OCI-LY3 (cell line): ENCODE measurements at regions not wholly inside any gene's neighbourhood (a gene's known extent, or its start where the extent isn't known, plus 50 kb on each side); places are given as distances from the start of the nearest gene placed in this dataset.
"Not testable (repeated sequence)": the region's sequence is repeated elsewhere in the genome, so short reads cannot be mapped to it uniquely, and the experiment has no call there.

Source experiments
- H2AFZ ChIP-seq: fragments of 200-600, 300-600 bp; shearing (Covaris generic); 2 replicates; pipeline ENCODE4 v1.6.0; 2014; ENCODE audit warnings: antibody characterized with exemption, low read depth, low read length
- H3K27ac ChIP-seq: fragments of 200-600, 300-600 bp; sonication (generic); 2 replicates; pipeline ENCODE4 v1.5.1; 2014; ENCODE audit warnings: mild to moderate bottlenecking, low read length, moderate library complexity, mixed read lengths
- H3K27me3 ChIP-seq: fragments of 200-600, 300-600 bp; sonication (generic); 2 replicates; pipeline ENCODE4 v1.6.1; 2014; ENCODE audit warnings: low read depth, low read length, mixed read lengths
- H3K36me3 ChIP-seq: fragments of 200-600, 300-600 bp; sonication (generic); replicated peaks from 2 replicates; pipeline ENCODE3; 2014; ENCODE audit warnings: low read depth, low read length, mixed read lengths
- H3K4me1 ChIP-seq: fragments of 300-600, 200-600 bp; sonication (generic); 2 replicates; pipeline ENCODE4 v1.6.1; 2014; ENCODE audit warnings: low read length, mixed read lengths
- H3K4me2 ChIP-seq: fragments of 200-600, 300-600 bp; sonication (generic); 2 replicates; pipeline ENCODE4 v1.6.1; 2014; ENCODE audit warnings: low read length, mixed read lengths
- H3K4me3 ChIP-seq: fragments of 300-600, 200-600 bp; sonication (generic); 2 replicates; pipeline ENCODE4 v1.5.1; 2014; ENCODE audit warnings: antibody characterized with exemption, mild to moderate bottlenecking, low read length, moderate library complexity
- H3K79me2 ChIP-seq: fragments of 300-600, 200-600 bp; shearing (Covaris generic); 2 replicates; pipeline ENCODE4 v1.6.1; 2014; ENCODE audit warnings: mild to moderate bottlenecking, low read length, mixed read lengths
- H3K9ac ChIP-seq: fragments of 300-600, 200-600 bp; shearing (Covaris generic); 2 replicates; pipeline ENCODE4 v1.6.0; 2014; ENCODE audit warnings: mild to moderate bottlenecking, low read length, moderate library complexity
- H3K9me3 ChIP-seq: fragments of 200-600, 300-600 bp; shearing (Covaris generic); 2 replicates; pipeline ENCODE4 v1.6.1; 2014; ENCODE audit warnings: low read length, mixed read lengths; ENCODE audit not compliant: insufficient read depth
- H4K20me1 ChIP-seq: fragments of 200-600, 300-600 bp; sonication (generic); 2 replicates; pipeline ENCODE4 v1.6.1; 2016; ENCODE audit warnings: low read length, mixed read lengths; ENCODE audit not compliant: insufficient read depth
- EZH2phosphoT487 ChIP-seq: fragments of 200-600 bp; shearing (Covaris generic); IDR thresholded peaks from 2 replicates; pipeline ENCODE4 v1.6.1; 2018; ENCODE audit warnings: antibody characterized with exemption, mixed run types, low read depth
- TF ChIP-seq, protein P1 (sequence below): fragments of 200-600, 300-600 bp; sonication (generic); IDR thresholded peaks from 2 replicates; pipeline ENCODE4 v1.5.1; 2014; ENCODE audit warnings: antibody characterized with exemption, low read length, low read depth

DNA sequence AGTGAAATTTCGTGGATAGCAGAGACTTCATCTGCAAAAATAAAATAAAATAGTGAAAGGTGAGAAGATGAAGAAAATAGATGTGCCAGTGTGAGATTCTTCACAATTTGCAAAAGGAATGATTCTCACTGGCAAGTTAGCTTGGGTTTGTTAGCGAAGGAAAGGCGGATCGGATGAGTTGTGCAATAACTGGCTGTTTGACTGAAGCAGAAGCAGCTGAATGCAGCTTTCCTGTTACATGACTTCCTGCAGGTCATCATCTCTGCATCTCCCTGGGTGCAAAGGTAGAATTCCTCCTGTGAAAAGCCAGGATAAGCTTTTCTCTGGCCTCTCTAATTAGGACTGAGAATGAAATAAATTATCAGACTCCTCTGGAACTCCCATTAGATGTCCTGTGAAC lies 263.1 kb upstream of the CHRM3 start:
- no peak overlapping the region for H3K9ac ChIP-seq
- H3K4me1 ChIP-seq: no peaks in the 10 kb centered on the region
- H3K4me2 ChIP-seq: no peak overlapping the region
- no peak overlapping the region for H3K4me3 ChIP-seq
- no peaks in the 10 kb centered on the region for H3K79me2 ChIP-seq
- H3K27me3 ChIP-seq: no peaks in the 10 kb centered on the region
- no peaks in the 10 kb centered on the region for H3K9me3 ChIP-seq
- TF ChIP-seq EZH2phosphoT487: no peak
- TF ChIP-seq, protein P1, sequence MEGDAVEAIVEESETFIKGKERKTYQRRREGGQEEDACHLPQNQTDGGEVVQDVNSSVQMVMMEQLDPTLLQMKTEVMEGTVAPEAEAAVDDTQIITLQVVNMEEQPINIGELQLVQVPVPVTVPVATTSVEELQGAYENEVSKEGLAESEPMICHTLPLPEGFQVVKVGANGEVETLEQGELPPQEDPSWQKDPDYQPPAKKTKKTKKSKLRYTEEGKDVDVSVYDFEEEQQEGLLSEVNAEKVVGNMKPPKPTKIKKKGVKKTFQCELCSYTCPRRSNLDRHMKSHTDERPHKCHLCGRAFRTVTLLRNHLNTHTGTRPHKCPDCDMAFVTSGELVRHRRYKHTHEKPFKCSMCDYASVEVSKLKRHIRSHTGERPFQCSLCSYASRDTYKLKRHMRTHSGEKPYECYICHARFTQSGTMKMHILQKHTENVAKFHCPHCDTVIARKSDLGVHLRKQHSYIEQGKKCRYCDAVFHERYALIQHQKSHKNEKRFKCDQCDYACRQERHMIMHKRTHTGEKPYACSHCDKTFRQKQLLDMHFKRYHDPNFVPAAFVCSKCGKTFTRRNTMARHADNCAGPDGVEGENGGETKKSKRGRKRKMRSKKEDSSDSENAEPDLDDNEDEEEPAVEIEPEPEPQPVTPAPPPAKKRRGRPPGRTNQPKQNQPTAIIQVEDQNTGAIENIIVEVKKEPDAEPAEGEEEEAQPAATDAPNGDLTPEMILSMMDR: no peak
- no peak overlapping the region for H3K27ac ChIP-seq
- no peaks in the 10 kb centered on the region for H3K36me3 ChIP-seq
- no peak overlapping the region for H2AFZ ChIP-seq
- H4K20me1 ChIP-seq: no peaks in the 10 kb centered on the region

DNA sequence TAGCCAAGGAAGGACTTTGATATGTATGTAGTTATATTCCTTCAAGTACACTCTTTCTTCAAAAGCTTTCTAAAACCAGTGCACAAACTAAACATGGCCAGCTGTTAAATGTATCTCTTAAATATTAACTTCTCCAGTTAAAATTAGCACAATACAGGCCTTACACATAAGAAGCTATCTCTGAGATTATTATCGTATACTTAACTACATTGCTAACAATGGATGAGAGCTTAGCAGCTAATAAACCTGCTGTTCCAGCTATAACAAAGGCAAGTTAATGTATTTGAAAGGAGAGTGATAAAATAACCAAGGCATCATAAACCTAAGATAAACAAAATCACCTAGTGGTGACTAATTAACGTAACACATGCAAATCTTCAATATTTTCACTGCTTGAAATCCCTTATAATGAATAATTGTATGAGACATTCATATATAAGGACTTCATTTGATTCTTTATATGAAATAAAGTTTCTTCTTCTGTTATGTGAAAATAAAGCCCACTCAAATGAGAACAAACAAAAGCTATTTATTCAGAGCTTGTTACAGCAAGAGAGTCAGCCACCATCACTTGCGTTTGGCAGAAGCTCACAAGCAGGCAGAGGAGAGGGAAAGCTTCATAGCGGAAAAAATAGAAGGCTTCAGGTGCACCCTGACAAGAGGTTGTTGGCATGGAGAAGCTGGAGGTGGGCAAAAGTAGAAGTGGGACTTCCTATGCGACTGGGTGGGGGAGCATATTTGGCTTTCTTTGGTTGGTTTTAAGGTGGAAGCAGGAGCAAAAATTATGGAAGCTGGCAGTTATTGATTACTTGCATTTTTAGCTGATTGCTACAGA lies 274.1 kb upstream of the CHRM3 start:
- Histone ChIP-seq H3K4me3 (no peak overlapping the region), H3K9me3 (no peaks in the 10 kb centered on the region), H3K79me2 (no peaks in the 10 kb centered on the region), H3K27me3 (no peaks in the 10 kb centered on the region), H3K4me2 (no peak overlapping the region), H3K4me1 (peaks cover 12% of the 10 kb centered on the region), H3K36me3 (no peaks in the 10 kb centered on the region), H4K20me1 (no peaks in the 10 kb centered on the region), H3K9ac (no peak overlapping the region), H2AFZ (no peak overlapping the region), H3K27ac (no peak overlapping the region)
- TF ChIP-seq, protein P1: no peak
- no peak for TF ChIP-seq EZH2phosphoT487

DNA sequence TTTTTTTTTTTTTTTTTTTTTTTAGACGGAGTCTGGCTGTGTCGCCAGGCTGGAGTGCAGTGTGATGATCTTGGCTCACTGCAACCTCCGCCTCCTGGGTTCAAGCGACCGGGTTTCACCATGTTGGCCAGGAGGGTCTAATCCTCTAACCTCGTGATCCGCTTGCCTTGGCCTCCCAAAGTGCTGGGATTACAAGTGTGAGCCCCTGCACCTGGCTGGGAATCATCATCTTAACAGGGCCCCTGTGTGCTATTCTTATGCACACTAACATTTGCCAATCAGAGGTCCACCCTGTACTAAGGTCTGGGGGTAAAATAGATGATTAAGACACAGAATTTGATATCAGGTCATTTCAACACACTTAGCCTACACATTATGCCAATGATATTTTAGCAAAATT lies 278.7 kb upstream of the CHRM3 start:
- Histone ChIP-seq H3K9me3 (no peaks in the 10 kb centered on the region), H3K9ac (no peak overlapping the region), H3K79me2 (no peaks in the 10 kb centered on the region), H3K4me1 (peaks cover 12% of the 10 kb centered on the region), H4K20me1 (no peaks in the 10 kb centered on the region), H2AFZ (no peak overlapping the region), H3K4me2 (no peak overlapping the region), H3K27me3 (no peaks in the 10 kb centered on the region), H3K36me3 (no peaks in the 10 kb centered on the region), H3K27ac (no peak overlapping the region), H3K4me3 (no peak overlapping the region)
- TF ChIP-seq, protein P1: no peak
- TF ChIP-seq EZH2phosphoT487: no peak

DNA sequence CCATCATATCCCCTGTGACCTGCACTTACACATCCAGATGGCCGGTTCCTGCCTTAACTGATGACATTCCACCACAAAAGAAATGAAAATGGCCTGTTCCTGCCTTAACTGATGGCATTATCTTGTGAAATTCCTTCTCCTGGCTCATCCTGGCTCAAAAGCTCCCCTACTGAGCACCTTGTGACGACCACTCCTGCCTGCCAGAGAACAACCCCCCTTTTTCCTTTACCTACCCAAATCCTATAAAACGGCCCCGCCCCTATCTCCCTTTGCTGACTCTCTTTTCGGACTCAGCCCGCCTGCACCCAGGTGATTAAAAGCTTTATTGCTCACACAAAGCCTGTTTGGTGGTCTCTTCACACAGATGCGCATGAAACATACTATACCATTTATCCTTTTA lies 279.7 kb upstream of the CHRM3 start:
- not testable (repeated sequence) for H3K9ac ChIP-seq, H3K4me2 ChIP-seq, H3K27me3 ChIP-seq, H4K20me1 ChIP-seq, H3K9me3 ChIP-seq, H2AFZ ChIP-seq, H3K4me3 ChIP-seq, H3K27ac ChIP-seq, H3K79me2 ChIP-seq, H3K36me3 ChIP-seq
- peaks cover 12% of the 10 kb centered on the region for H3K4me1 ChIP-seq
